Omental fat pad (tissue), 3 donors: ENCODE measurements at regions not wholly inside any gene's neighbourhood (a gene's known extent, or its start where the extent isn't known, plus 50 kb on each side); places are given as distances from the start of the nearest gene placed in this dataset.

ENCODE experiments used
- ATAC-seq: fragments of 150-250 bp; one replicate; pipeline ENCODE4 v1.9.1; 2016; ENCODE audit warnings: mild to moderate bottlenecking, moderate library complexity; ENCODE audit not compliant: low FRiP score
- DNase-seq: peaks from one replicate; pipeline ENCODE4 v3.0.0-alpha.2; 2019; ENCODE audit warnings: low spot score
- TF ChIP-seq, protein P1 (sequence below), 3 donors: fragments of 450-650 bp; IDR thresholded peaks; one replicate each; pipeline ENCODE4 v1.5.1; 2016 to 2017; ENCODE audit warnings: antibody characterized with exemption in 3 of 3, mild to moderate bottlenecking in 3 of 3, moderate library complexity in 2 of 3

DNA sequence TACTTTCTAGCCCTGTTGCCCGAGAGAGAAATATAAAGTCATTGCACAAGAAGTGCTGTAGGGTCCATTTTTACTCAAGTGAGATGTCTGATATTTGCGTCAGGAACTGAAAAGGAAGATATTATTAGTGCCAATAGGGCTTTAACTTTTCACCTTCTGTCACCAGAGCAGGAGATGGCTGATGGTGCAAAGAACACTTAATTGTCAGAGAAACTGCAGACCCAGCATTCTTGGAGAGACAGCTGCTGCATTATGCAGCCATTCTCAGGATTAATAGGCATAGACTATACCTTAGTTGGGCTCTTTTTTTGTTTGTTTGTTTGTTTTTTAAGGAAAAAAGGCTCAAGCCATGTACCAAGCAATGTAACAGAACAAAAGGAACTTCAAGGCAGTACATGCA, 179.4 kb downstream of the RPS12 start:
- TF ChIP-seq, protein P1, sequence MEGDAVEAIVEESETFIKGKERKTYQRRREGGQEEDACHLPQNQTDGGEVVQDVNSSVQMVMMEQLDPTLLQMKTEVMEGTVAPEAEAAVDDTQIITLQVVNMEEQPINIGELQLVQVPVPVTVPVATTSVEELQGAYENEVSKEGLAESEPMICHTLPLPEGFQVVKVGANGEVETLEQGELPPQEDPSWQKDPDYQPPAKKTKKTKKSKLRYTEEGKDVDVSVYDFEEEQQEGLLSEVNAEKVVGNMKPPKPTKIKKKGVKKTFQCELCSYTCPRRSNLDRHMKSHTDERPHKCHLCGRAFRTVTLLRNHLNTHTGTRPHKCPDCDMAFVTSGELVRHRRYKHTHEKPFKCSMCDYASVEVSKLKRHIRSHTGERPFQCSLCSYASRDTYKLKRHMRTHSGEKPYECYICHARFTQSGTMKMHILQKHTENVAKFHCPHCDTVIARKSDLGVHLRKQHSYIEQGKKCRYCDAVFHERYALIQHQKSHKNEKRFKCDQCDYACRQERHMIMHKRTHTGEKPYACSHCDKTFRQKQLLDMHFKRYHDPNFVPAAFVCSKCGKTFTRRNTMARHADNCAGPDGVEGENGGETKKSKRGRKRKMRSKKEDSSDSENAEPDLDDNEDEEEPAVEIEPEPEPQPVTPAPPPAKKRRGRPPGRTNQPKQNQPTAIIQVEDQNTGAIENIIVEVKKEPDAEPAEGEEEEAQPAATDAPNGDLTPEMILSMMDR (IDR thresholded peaks at IDR 0.05): no peak
- no peak for DNase-seq
- no peak for ATAC-seq

DNA sequence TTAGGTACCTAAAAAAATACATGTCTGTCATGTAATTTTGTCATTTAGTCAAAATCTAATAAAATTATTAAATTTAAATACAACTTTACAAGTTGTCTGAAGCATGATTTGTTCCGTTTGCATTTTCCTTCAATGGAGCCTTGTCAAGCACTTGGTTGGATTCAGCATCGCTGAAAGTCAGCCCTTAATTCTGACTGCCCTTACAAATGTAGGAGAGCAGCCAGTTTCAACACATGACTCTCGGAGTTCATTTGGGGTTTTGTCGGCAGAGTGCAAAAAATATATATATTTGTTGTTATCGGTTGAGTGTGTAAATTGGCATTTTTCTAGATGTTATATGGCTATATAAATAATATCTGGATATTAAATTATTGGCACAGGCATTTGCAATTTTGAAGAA, 180.6 kb downstream of the RPS12 start:
- TF ChIP-seq, protein P1 (IDR thresholded peaks at IDR 0.05): no peak
- ATAC-seq (no peak), DNase-seq (no peak)

DNA sequence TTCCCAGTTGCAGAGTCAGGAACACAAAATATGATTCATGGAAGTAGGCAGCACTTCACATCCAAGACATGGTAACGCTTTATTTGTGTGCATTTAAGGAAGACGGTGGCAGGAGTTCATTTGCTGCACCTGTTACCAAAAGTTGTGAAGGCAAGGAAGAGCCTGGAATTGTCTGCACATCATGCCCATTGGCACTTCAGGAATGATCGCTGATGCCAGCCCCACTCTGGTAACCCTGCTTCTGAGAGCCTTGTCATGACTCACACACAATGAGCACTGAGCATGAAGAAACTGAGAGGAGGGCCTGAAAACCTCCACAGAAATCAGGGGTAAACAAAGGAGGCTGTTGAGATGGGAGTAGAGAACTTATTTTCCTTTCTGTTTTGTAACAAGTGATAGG, 181.1 kb downstream of the RPS12 start:
- ATAC-seq: no peak
- no peak for DNase-seq
- TF ChIP-seq, protein P1 (IDR thresholded peaks at IDR 0.05): no peak

DNA sequence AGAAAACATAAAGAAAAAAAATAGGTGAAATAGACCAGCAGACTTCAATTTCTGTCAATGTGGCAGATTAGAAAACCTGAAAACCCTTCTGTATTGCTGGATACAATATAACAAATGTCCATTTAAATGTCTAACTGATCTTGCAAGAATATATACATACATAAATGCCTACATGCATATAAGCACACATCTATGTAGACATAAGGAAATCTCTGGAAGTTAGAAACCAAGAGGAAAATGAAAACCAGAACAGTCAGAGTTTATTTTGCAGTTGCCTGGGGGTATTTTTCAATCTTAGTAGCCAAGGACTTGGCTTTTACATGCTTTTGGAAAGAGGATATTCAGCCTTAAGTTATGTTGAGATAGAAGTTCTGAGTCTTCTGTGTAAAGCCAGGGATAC, 184.0 kb downstream of the RPS12 start:
- ATAC-seq (no peak), DNase-seq (no peak)
- TF ChIP-seq, protein P1 (IDR thresholded peaks at IDR 0.05): no peak

DNA sequence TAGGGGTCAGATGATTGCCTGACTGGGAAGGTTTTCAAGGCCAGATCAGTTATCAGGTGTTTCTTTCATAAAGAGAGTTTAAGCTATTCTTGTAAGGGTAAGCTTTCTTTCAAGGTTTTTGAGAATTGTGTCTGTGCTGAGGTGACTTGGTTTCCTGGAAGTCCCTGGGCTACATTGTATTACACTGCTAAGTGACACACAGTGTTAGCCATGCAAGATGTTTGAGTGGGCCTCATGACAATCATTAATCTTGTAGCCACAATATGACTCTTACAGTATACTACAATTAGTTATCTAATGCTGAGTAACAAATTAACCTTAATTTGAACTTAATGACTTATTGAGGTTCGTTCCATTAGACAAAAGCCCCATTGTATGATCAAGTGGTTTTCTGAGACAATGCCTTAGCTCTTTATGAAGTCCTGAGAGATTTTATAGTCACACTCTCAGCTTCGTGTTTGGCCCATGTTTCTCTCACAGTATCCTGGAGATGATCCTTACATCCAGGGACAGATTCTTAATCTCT, 186.7 kb downstream of the RPS12 start:
- TF ChIP-seq, protein P1 (IDR thresholded peaks at IDR 0.05): no peak
- ATAC-seq: no peak
- DNase-seq: no peak

DNA sequence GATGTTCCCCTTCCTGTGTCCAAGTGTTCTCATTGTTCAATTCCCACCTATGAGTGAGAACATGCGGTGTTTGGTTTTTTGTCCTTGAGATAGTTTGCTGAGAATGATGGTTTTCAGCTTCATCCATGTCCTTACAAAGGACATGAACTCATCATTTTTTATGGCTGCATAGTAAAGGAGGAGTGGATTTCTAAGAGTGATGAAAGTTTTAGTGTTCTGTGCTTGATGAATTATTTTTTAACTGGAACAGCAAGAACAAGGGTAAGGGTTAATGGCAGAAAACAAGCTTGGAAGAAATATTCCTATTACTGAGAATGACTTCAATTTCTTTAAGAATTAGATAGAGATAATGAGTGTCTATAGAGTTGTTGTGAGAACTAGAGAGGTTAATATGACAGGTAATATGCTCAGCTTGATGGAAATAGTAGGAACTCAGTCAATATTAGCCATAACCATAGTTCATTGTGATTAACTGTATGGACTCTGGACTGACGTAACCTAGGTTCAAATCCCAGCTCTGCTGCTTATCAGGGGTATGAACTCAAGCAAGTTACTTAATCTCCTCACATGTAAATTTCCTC, 190.0 kb downstream of the RPS12 start:
- DNase-seq: no peak
- ATAC-seq: no peak
- TF ChIP-seq, protein P1 (IDR thresholded peaks at IDR 0.05): no peak

DNA sequence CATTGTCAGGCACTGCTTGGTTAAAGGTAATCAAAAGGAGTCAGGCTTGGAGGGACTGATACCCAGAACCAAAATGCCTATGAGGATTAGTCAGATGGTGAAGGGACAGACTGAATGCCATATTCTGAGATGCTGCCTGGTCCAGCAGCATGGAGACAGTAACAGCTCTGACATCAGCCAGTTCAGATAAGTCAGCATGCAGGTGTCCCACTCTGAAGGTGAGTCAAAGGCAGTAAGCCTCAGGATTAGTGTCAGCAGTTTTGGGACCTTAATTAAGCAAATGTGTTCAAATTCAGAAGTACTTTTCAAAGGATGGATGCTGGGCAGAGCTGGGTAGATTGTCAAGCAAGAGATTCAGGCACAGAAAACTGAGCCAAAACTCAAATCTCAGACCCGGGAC, 198.4 kb downstream of the RPS12 start:
- no peak for ATAC-seq

More for the DNA sequence above, 198.4 kb downstream of the RPS12 start:
- DNase-seq: no peak
- TF ChIP-seq, protein P1 (IDR thresholded peaks at IDR 0.05): no peak
